IMR-90 (cell line): ENCODE measurements at regions not wholly inside any gene's neighbourhood (a gene's known extent, or its start where the extent isn't known, plus 50 kb on each side); places are given as distances from the start of the nearest gene placed in this dataset.

Experiments used
- ATAC-seq: fragments of 200-7000 bp; cut with Tn5 transposase; 2 replicates; pipeline ENCODE4 v1.9.1; 2020; ENCODE audit warnings: low read depth, mild to moderate bottlenecking, moderate library complexity
- BruUV-seq: library from RNA; stranded (reverse); fragments of 400-500 nt; replicated peaks from 2 replicates; lab custom pipeline; 2021; lab: Mats Ljungman, UMichigan
- CTCF ChIA-PET: fragments of 300-600 bp; formaldehyde crosslinking; extraction: SDS; loops from one replicate; lab custom pipeline; 2021; ENCODE audit warnings: antibody characterized with exemption; lab: Yijun Ruan, JAX
- POLR2A ChIA-PET: fragments of 300-600 bp; sonication (Branson Sonifier 250); formaldehyde crosslinking; loops from one replicate; lab custom pipeline; 2022; ENCODE audit warnings: antibody characterized with exemption; ENCODE audit not compliant: unreplicated experiment; lab: Charles Lee
- DNase-seq: peaks from one replicate; pipeline ENCODE4 v3.0.0; 2013
- H2AFZ ChIP-seq: replicated peaks from 2 replicates; pipeline ENCODE3; 2013; ENCODE audit warnings: low read length, mild to moderate bottlenecking; ENCODE audit not compliant: poor library complexity
- H2AK5ac ChIP-seq: 2 replicates; pipeline ENCODE4 v1.6.1; 2013; ENCODE audit warnings: low read depth, low read length, inconsistent platforms
- H2AK9ac ChIP-seq: replicated peaks from 2 replicates; pipeline ENCODE3; 2013; ENCODE audit warnings: mild to moderate bottlenecking, low read depth, low read length, moderate library complexity; ENCODE audit not compliant: poor library complexity
- H2BK120ac ChIP-seq: 2 replicates; pipeline ENCODE4 v1.6.1; 2013; ENCODE audit warnings: low read depth, low read length, inconsistent platforms
- H2BK15ac ChIP-seq: 3 replicates; pipeline ENCODE4 v1.6.1; 2013; ENCODE audit warnings: low read depth, low read length, inconsistent platforms
- H2BK20ac ChIP-seq: 2 replicates; pipeline ENCODE4 v1.6.1; 2013; ENCODE audit warnings: low read depth, mild to moderate bottlenecking, inconsistent platforms, low read length, moderate library complexity
- H2BK5ac ChIP-seq: 2 replicates; pipeline ENCODE4 v1.6.1; 2013; ENCODE audit warnings: mild to moderate bottlenecking, low read depth, low read length, inconsistent platforms; ENCODE audit not compliant: poor library complexity, severe bottlenecking
- H3K14ac ChIP-seq: replicated peaks from 2 replicates; pipeline ENCODE4 v1.6.1; 2013; ENCODE audit warnings: low read depth, low read length, inconsistent platforms
- H3K18ac ChIP-seq: 2 replicates; pipeline ENCODE4 v1.6.1; 2013; ENCODE audit warnings: low read depth, low read length, control low read depth
- H3K23ac ChIP-seq: 2 replicates; pipeline ENCODE4 v1.6.1; 2013; ENCODE audit warnings: low read depth, low read length, inconsistent platforms
- H3K27ac ChIP-seq: 2 replicates; pipeline ENCODE4 v1.5.1; 2013; ENCODE audit warnings: mild to moderate bottlenecking, control low read depth, low read length; ENCODE audit not compliant: insufficient read depth
- H3K27me3 ChIP-seq: 2 replicates; pipeline ENCODE4 v1.6.1; 2013; ENCODE audit warnings: low read length; ENCODE audit not compliant: control insufficient read depth, insufficient read depth
- H3K36me3 ChIP-seq: 2 replicates; pipeline ENCODE4 v1.6.1; 2013; ENCODE audit warnings: low read length, mixed read lengths; ENCODE audit not compliant: control insufficient read depth, insufficient read depth
- H3K4ac ChIP-seq: 2 replicates; pipeline ENCODE4 v1.6.1; 2013; ENCODE audit warnings: low read depth, low read length, inconsistent platforms
- H3K4me1 ChIP-seq: 2 replicates; pipeline ENCODE4 v1.6.1; 2013; ENCODE audit warnings: low read length, mixed read lengths; ENCODE audit not compliant: control insufficient read depth, insufficient read depth
- H3K4me2 ChIP-seq: 2 replicates; pipeline ENCODE4 v1.6.1; 2013; ENCODE audit warnings: low read depth, mild to moderate bottlenecking, control low read depth, low read length, moderate library complexity
- H3K4me3 ChIP-seq: 2 replicates; pipeline ENCODE4 v1.5.1; 2013; ENCODE audit warnings: low read depth, mild to moderate bottlenecking, control low read depth, low read length, moderate library complexity; ENCODE audit not compliant: insufficient read depth
- H3K56ac ChIP-seq: 2 replicates; pipeline ENCODE4 v1.6.1; 2013; ENCODE audit warnings: low read length, inconsistent platforms; ENCODE audit not compliant: insufficient read depth; ENCODE audit errors: extremely low read depth
- H3K79me1 ChIP-seq, 2 experiments: 2 replicates each; pipeline ENCODE4 v1.6.1; 2013; ENCODE audit warnings: low read length in 2 of 2, inconsistent platforms in 1 of 2, low read depth in 1 of 2
- H3K9ac ChIP-seq: 2 replicates; pipeline ENCODE4 v1.6.1; 2013; ENCODE audit warnings: low read depth, low read length, control low read depth
- H3K9me1 ChIP-seq: 2 replicates; pipeline ENCODE4 v1.6.1; 2013; ENCODE audit warnings: low read length, inconsistent platforms; ENCODE audit not compliant: insufficient read depth
- H3K9me3 ChIP-seq: 2 replicates; pipeline ENCODE4 v1.6.1; 2013; ENCODE audit warnings: low read length; ENCODE audit not compliant: control insufficient read depth, insufficient read depth
- H4K20me1 ChIP-seq: 2 replicates; pipeline ENCODE4 v1.6.1; 2013; ENCODE audit warnings: low read length, inconsistent platforms; ENCODE audit not compliant: insufficient read depth
- H4K5ac ChIP-seq: 2 replicates; pipeline ENCODE4 v1.6.1; 2013; ENCODE audit warnings: mild to moderate bottlenecking, low read depth, low read length, control low read depth
- H4K8ac ChIP-seq, 2 experiments: 2 replicates each; pipeline ENCODE4 v1.6.1; 2013; ENCODE audit warnings: low read depth in 2 of 2, low read length in 2 of 2, control low read depth in 1 of 2, inconsistent platforms in 1 of 2
- H4K91ac ChIP-seq: 2 replicates; pipeline ENCODE4 v1.6.1; 2013; ENCODE audit warnings: low read depth, low read length, inconsistent platforms; ENCODE audit not compliant: insufficient read depth
- BHLHE40 ChIP-seq: fragments of 150-350 bp; IDR thresholded peaks from 2 replicates; pipeline ENCODE4 v1.6.1; 2016; ENCODE audit warnings: mild to moderate bottlenecking, low read depth, low read length
- CHD1 ChIP-seq: IDR thresholded peaks from 2 replicates; pipeline ENCODE4 v1.6.1; 2012; ENCODE audit warnings: low read depth, low read length, improper control_type of control experiment
- FOS ChIP-seq: fragments of 150-350 bp; IDR thresholded peaks from 2 replicates; pipeline ENCODE4 v1.6.1; 2016; ENCODE audit warnings: low read depth, low read length
- MAZ ChIP-seq: IDR thresholded peaks from 2 replicates; pipeline ENCODE4 v1.6.1; 2012; ENCODE audit warnings: low read depth, mild to moderate bottlenecking, low read length, improper control_type of control experiment, moderate library complexity, borderline replicate concordance
- MXI1 ChIP-seq: IDR thresholded peaks from 2 replicates; pipeline ENCODE4 v1.6.1; 2012; ENCODE audit warnings: low read depth, mild to moderate bottlenecking, low read length, moderate library complexity, borderline replicate concordance
- NFE2L2 ChIP-seq: fragments of 150-350 bp; IDR thresholded peaks from 2 replicates; pipeline ENCODE4 v1.6.1; 2016; ENCODE audit warnings: low read depth, mild to moderate bottlenecking, low read length
- RFX5 ChIP-seq: IDR thresholded peaks from 2 replicates; pipeline ENCODE4 v1.8.0; 2012; ENCODE audit warnings: low read depth, mild to moderate bottlenecking, low read length, moderate library complexity
- WGBS, 2 experiments: methylation state at CpG; one replicate each; pipeline versions ENCODE4 v1.1.5 to v1.1.7; 2013; ENCODE audit warnings: missing lambda C conversion rate in 2 of 2; ENCODE audit not compliant: insufficient read length in 1 of 2; ENCODE audit errors: extremely low coverage in 2 of 2; 5-methylcytosine and 5-hydroxymethylcytosine counted together
- dilution Hi-C: fragments of 300-500 bp; cut with HindIII; formaldehyde crosslinking; loops from one replicate; pipeline ENCODE4 v1.14.3; 2018; ENCODE audit warnings: low sequenced_read_pairs; ENCODE audit not compliant: unreplicated experiment
- in situ Hi-C: fragments of 300-500 bp; cut with MboI; formaldehyde crosslinking; loops from 3 replicates; pipeline ENCODE4 v1.14.3; 2019; ENCODE audit warnings: low sequenced_read_pairs, inconsistent platforms, mixed read lengths
- intact Hi-C: fragments of 100-400 bp; cut with micrococcal nuclease; formaldehyde crosslinking; loops from 2 replicates; pipeline ENCODE4 v1.10.0; 2022
- TF ChIP-seq, protein P1 (sequence below): fragments of 150-350 bp; IDR thresholded peaks from 2 replicates; pipeline ENCODE4 v1.6.1; 2017; ENCODE audit warnings: mild to moderate bottlenecking, antibody characterized with exemption, low read length, low read depth
- TF ChIP-seq, protein P2 (sequence below): conservative IDR thresholded peaks from 2 replicates; pipeline ENCODE4 v1.5.1; 2012; ENCODE audit warnings: mild to moderate bottlenecking, low read depth, low read length, improper control_type of control experiment

DNA sequence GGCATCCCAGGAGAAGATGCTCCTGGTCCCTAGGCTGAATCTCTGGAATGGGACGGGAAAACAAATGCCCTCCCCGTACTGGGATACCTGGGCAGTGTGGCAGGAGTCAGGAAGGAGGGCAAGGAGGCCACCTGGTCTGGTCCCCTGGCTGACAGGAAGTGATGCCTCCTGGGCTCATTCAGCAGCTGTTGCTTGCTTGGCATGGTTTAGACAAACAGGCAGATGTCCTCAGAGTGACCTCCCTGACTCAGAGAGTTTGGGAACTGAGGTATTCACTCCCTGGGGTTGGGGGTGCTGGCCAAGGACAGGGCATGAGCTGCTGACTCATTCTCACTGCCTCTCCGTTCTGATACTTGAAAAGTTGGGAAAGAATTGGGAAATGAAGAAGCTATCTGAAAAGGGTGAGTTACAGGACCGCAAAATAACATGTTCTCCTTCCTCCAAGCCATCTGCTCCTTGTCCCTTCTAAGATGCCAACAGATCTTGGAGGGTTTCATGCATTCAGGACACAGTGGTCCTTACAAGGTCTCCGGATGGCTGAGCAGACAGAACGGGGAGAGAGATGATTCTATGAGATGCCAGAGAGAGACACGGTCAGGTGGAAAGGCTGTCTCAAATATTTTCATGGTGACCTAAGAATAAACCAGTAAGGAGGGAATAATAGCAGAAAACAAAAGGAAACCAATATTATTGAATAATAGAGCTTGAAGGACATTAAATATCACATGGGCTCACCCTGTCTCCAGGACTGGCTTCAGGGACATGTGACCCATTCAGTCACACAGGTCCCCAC is 534.5 kb downstream of the BNC2 start (continued):
- TF ChIP-seq, protein P1, sequence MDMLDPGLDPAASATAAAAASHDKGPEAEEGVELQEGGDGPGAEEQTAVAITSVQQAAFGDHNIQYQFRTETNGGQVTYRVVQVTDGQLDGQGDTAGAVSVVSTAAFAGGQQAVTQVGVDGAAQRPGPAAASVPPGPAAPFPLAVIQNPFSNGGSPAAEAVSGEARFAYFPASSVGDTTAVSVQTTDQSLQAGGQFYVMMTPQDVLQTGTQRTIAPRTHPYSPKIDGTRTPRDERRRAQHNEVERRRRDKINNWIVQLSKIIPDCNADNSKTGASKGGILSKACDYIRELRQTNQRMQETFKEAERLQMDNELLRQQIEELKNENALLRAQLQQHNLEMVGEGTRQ = peak; percentile 45; the same call in 1 of the 2 replicates

DNA sequence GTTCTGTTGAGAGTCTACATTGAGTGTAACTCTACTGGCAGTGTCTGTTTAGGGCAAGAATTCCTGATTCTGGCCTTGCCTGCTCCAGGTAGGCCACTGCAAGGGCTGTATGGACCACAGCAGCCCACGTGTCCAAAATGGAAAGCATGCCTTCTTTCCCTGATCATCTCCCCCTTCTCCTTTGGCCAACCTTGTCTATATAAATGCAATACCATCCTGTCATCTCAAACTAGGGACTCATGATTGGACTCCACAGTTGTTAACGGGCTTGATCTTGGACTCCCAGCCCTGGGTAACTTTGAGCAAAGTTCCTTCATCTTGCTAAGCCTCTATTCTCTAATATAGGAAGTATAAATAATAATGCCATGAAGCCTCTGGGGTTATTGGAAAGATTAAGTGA is 533.6 kb downstream of the BNC2 start:
- intact Hi-C loops (loop anchor here (5.0 kb wide), 3 partner anchors 75 to 165 kb away; no protein-coding TSS in a partner anchor), in situ Hi-C loops (no loop called here), dilution Hi-C loops (no loop called here)
- H3K4me2 ChIP-seq = no peak overlapping the region
- ATAC-seq (no peak), DNase-seq (no peak)
- no peaks in the 10 kb centered on the region for H3K79me1 ChIP-seq
- peak overlapping the region; percentile 89 for H2BK5ac ChIP-seq
- H2BK120ac ChIP-seq = peak overlapping the region; percentile 100
- POLR2A ChIA-PET = no interaction called here
- H3K4me3 ChIP-seq = no peak overlapping the region
- H2AFZ ChIP-seq = peak overlapping the region; percentile 69
- no peak for TF ChIP-seq CHD1
- TF ChIP-seq RFX5 = no peak
- TF ChIP-seq FOS = no peak
- TF ChIP-seq MAZ = no peak
- TF ChIP-seq, protein P2, sequence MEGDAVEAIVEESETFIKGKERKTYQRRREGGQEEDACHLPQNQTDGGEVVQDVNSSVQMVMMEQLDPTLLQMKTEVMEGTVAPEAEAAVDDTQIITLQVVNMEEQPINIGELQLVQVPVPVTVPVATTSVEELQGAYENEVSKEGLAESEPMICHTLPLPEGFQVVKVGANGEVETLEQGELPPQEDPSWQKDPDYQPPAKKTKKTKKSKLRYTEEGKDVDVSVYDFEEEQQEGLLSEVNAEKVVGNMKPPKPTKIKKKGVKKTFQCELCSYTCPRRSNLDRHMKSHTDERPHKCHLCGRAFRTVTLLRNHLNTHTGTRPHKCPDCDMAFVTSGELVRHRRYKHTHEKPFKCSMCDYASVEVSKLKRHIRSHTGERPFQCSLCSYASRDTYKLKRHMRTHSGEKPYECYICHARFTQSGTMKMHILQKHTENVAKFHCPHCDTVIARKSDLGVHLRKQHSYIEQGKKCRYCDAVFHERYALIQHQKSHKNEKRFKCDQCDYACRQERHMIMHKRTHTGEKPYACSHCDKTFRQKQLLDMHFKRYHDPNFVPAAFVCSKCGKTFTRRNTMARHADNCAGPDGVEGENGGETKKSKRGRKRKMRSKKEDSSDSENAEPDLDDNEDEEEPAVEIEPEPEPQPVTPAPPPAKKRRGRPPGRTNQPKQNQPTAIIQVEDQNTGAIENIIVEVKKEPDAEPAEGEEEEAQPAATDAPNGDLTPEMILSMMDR = no peak
- TF ChIP-seq MXI1 = no peak
- no peak for TF ChIP-seq NFE2L2
- TF ChIP-seq BHLHE40 = no peak
- TF ChIP-seq, protein P1 = no peak
- H3K4me1 ChIP-seq = peaks cover 22% of the 10 kb centered on the region
- WGBS, 2 experiments = no CpG with 5 or more reads among the region's 2 CpGs
- peak overlapping the region; percentile 77 for H4K5ac ChIP-seq
- H3K4ac ChIP-seq = peak overlapping the region; percentile 92
- H2AK5ac ChIP-seq = peak overlapping the region; percentile 87
- H4K91ac ChIP-seq = peak overlapping the region; percentile 91
- H3K27me3 ChIP-seq = no peaks in the 10 kb centered on the region
- peak overlapping the region; percentile 99 for H2BK15ac ChIP-seq
- H3K27ac ChIP-seq = peak overlapping the region; percentile 79
- CTCF ChIA-PET = no interaction called here
- H4K20me1 ChIP-seq = no peaks in the 10 kb centered on the region
- H3K14ac ChIP-seq = peak overlapping the region; percentile 76
- no peaks in the 10 kb centered on the region for H3K9me3 ChIP-seq
- no peak overlapping the region for H3K9ac ChIP-seq
- H3K56ac ChIP-seq = peak overlapping the region; percentile 27; the same call in 1 of the 2 replicates
- peak overlapping the region; percentile 99 for H2BK20ac ChIP-seq
- H3K18ac ChIP-seq = peak overlapping the region; percentile 98
- peak overlapping the region; percentile 86 for H3K23ac ChIP-seq
- H3K36me3 ChIP-seq = no peaks in the 10 kb centered on the region
- BruUV-seq = no TSS peak
- H3K9me1 ChIP-seq = peaks cover 26% of the 10 kb centered on the region
- no peak overlapping the region for H2AK9ac ChIP-seq
- H4K8ac ChIP-seq = peak overlapping the region; percentile 18 to 86
